ENCODE measurements at regions not wholly inside any gene's neighbourhood (a gene's known extent, or its start where the extent isn't known, plus 50 kb on each side); places are given as distances from the start of the nearest gene placed in this dataset.

DNA sequence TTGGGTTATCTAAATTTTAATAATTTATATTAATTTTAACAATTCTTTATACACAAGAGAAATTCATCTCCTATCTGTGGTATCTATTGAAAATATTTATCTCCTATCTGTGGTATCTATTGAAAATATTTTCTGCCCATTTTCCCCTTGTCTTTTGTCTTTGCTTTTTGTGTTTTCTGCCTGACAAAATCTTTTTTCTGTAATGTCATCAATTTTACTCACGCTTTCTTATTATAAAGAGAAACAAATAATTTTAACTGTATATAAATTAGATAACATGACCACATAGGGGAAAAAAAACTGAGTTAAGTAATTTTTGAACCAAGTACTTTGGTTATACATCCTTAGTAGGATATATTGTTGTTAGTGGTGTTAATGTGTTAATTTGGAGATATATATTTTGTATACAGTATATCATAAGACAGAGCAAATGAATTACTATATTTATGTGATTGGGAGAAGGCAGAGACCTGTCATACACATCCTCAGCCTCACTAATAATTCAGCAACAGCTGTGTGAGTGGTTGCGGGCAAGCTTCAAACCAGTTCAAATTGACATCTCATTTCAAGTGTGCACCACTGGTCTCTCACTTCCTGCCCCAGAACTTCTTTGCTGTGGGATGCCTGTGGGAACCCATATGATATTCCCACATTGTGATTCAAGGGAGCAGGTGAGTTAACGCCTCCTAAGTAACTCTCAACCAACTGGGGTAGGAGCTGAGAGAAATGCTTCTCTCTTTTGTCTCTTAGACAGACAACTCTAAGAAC, 292.4 kb downstream of the SP3 start:
- TF ChIP-seq, protein P1, sequence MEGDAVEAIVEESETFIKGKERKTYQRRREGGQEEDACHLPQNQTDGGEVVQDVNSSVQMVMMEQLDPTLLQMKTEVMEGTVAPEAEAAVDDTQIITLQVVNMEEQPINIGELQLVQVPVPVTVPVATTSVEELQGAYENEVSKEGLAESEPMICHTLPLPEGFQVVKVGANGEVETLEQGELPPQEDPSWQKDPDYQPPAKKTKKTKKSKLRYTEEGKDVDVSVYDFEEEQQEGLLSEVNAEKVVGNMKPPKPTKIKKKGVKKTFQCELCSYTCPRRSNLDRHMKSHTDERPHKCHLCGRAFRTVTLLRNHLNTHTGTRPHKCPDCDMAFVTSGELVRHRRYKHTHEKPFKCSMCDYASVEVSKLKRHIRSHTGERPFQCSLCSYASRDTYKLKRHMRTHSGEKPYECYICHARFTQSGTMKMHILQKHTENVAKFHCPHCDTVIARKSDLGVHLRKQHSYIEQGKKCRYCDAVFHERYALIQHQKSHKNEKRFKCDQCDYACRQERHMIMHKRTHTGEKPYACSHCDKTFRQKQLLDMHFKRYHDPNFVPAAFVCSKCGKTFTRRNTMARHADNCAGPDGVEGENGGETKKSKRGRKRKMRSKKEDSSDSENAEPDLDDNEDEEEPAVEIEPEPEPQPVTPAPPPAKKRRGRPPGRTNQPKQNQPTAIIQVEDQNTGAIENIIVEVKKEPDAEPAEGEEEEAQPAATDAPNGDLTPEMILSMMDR (IDR thresholded peaks at IDR 0.05) = no peak
- no peak for TF ChIP-seq POLR2A (IDR thresholded peaks at IDR 0.05)

Data from ovary (tissue), 3 donors.